Mammary epithelial cell (primary cell): ENCODE measurements at regions not wholly inside any gene's neighbourhood (a gene's known extent, or its start where the extent isn't known, plus 50 kb on each side); places are given as distances from the start of the nearest gene placed in this dataset.

ENCODE experiments used
- CTCF ChIP-seq, 2 donors: IDR thresholded peaks in 1 of 2; conservative IDR thresholded peaks in 1 of 2; 2 replicates each; pipeline ENCODE4 v1.5.1; 2011 to 2012; ENCODE audit warnings: inconsistent platforms in 2 of 2, low read length in 2 of 2, mild to moderate bottlenecking in 2 of 2, control low read depth in 1 of 2, low read depth in 1 of 2; ENCODE audit not compliant: insufficient read depth in 1 of 2; ENCODE audit errors: extremely low read depth in 1 of 2
- EZH2 ChIP-seq: IDR thresholded peaks from 2 replicates; pipeline ENCODE4 v1.6.1; 2012; ENCODE audit warnings: low read length, inconsistent platforms, borderline replicate concordance

- TF ChIP-seq CTCF (conservative IDR thresholded peaks at IDR 0.05 in 1 of 2, IDR thresholded peaks at IDR 0.05 in 1 of 2; ENCODE audit: extremely low read depth in 1 of 2, insufficient read depth in 1 of 2, low read depth in 1 of 2, low read length in 2 of 2) (no peak), EZH2 (no peak)
Observed at GRCh38 chr12:28884904-28885679, 264.0 kb upstream of the FAR2 start.
